ENCODE measurements at regions not wholly inside any gene's neighbourhood (a gene's known extent, or its start where the extent isn't known, plus 50 kb on each side); places are given as distances from the start of the nearest gene placed in this dataset.

- intact Hi-C loops (cut with DNase I; ENCODE audit: low total_unique reads): no loop called here
- no peak for DNase-seq
- Histone ChIP-seq H3K36me3 (no peaks in the 10 kb centered on the region), H3K4me1 (peaks cover 4 to 8% of the 10 kb centered on the region in 2 donors), H3K4me3 (no peak overlapping the region), H3K9me3 (no peaks in the 10 kb centered on the region), H3K27ac (peak overlapping the region; percentile 7 to 17), H3K27me3 (no peaks in the 10 kb centered on the region)
- TF ChIP-seq POLR2A (IDR thresholded peaks at IDR 0.05) (no peak), CTCF (IDR thresholded peaks at IDR 0.05) (no peak)
Observed at GRCh38 chr6:25010902-25011625, 75.3 kb upstream of the RIPOR2 start.

- TF ChIP-seq POLR2A (IDR thresholded peaks at IDR 0.05) (no peak), CTCF (IDR thresholded peaks at IDR 0.05) (no peak)
- Histone ChIP-seq H3K9me3 (no peaks in the 10 kb centered on the region), H3K4me3 (no peak overlapping the region), H3K27me3 (no peaks in the 10 kb centered on the region), H3K4me1 (no peaks in the 10 kb centered on the region), H3K36me3 (no peaks in the 10 kb centered on the region), H3K27ac (peak overlapping the region; percentile 76 to 83)
- intact Hi-C loops (cut with DNase I; ENCODE audit: low total_unique reads): no loop called here
- DNase-seq: no peak
Observed at GRCh38 chr6:25012657-25013056, 76.9 kb upstream of the RIPOR2 start.

- intact Hi-C loops (cut with DNase I; ENCODE audit: low total_unique reads): no loop called here
- no peaks in the 10 kb centered on the region for H3K36me3 ChIP-seq
- no peak for DNase-seq
- TF ChIP-seq CTCF (IDR thresholded peaks at IDR 0.05) (peak in 1 of 4 experiments; percentile 7), POLR2A (IDR thresholded peaks at IDR 0.05) (no peak)
- H3K4me1 ChIP-seq: no peaks in the 10 kb centered on the region
- no peak overlapping the region for H3K4me3 ChIP-seq
- peak overlapping the region; percentile 76 to 83 for H3K27ac ChIP-seq
- H3K27me3 ChIP-seq: no peaks in the 10 kb centered on the region
- no peaks in the 10 kb centered on the region for H3K9me3 ChIP-seq
Observed at GRCh38 chr6:25013246-25013645, 77.5 kb upstream of the RIPOR2 start.

DNA sequence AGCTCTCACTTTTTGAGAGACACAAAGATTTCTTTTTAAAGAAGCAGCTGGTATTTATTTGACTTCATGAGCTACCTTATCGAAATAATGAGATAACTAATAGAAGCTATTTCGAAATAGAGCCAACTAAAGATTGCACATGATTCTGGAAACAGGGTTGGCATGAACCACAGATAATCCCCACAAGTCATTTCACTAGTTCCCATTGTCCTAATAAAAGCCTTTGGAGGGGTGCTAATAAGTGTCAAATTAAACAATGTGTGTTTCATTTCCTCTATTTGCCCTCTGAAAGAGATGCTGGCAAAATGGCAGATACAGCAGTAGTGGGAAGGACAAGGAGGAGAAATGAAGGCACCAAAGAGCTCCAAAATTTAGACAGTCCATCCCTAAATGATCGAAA lies 78.6 kb upstream of the RIPOR2 start:
- no peak for TF ChIP-seq CTCF (IDR thresholded peaks at IDR 0.05)
- TF ChIP-seq POLR2A (IDR thresholded peaks at IDR 0.05): no peak
- Histone ChIP-seq H3K36me3 (no peaks in the 10 kb centered on the region), H3K9me3 (no peaks in the 10 kb centered on the region), H3K27ac (peak overlapping the region; percentile 76 to 83), H3K4me3 (no peak overlapping the region), H3K27me3 (no peaks in the 10 kb centered on the region), H3K4me1 (no peaks in the 10 kb centered on the region)
- no peak for DNase-seq
- intact Hi-C loops (cut with DNase I; ENCODE audit: low total_unique reads): no loop called here

GRCh38 chr6:25014791-25015560 lies 79.2 kb upstream of the RIPOR2 start:
- no peaks in the 10 kb centered on the region for H3K9me3 ChIP-seq

More at GRCh38 chr6:25014791-25015560, 79.2 kb upstream of the RIPOR2 start:
- H3K27ac ChIP-seq: peak overlapping the region; percentile 76 to 83
- intact Hi-C loops (cut with DNase I; ENCODE audit: low total_unique reads): no loop called here
- H3K36me3 ChIP-seq: no peaks in the 10 kb centered on the region
- peak; percentile 56 to 88 for DNase-seq
- H3K4me1 ChIP-seq: no peaks in the 10 kb centered on the region
- no peak for TF ChIP-seq POLR2A (IDR thresholded peaks at IDR 0.05)
- TF ChIP-seq CTCF (IDR thresholded peaks at IDR 0.05): no peak
- no peak overlapping the region for H3K4me3 ChIP-seq
- H3K27me3 ChIP-seq: no peaks in the 10 kb centered on the region

Measured in uterus (tissue), 3 donors.